Limb (tissue), 2 donors: ENCODE measurements at regions not wholly inside any gene's neighbourhood (a gene's known extent, or its start where the extent isn't known, plus 50 kb on each side); places are given as distances from the start of the nearest gene placed in this dataset.

Experiments used
- DNase-seq, 2 donors: peaks; one replicate each; pipeline ENCODE4 v3.0.0-alpha.2; 2016; ENCODE audit errors: extremely low spot score in 2 of 2

DNA sequence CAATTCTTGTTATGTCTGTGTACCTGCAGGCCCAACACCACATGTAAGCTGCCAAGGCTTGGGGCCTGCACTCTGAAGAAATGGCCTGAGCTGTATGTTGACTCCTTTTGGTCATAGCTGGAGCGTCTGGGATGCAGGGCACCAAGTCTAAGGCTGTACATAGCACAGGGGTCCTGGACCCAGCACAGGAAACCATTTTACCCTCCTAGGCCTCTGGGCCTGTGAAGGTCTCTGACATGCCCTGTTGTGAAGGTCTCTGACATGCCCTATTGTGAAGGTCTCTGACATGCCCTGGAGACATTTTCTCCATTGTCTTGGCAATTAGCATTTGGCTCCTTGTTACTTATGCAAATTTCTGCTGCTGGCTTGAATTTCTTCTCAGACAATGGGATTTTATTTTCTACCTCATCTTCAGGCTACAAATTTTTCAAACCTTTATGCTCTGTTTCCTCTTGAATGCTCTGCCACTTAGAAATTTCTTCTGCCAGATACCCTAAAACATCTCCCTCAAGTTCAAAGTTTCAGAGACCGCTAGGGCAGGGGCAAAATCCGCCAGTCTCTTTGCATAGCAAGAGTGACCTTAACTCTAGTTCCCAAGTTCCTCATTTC lies 246.7 kb upstream of the B3GALT2 start:
- no peak for DNase-seq

GRCh38 chr1:193431265-193431977 lies 245.0 kb upstream of the B3GALT2 start:
- DNase-seq, result no peak

- no peak for DNase-seq
Measured at GRCh38 chr1:193427524-193427923, 241.1 kb upstream of the B3GALT2 start.

- DNase-seq, result no peak
Measured at GRCh38 chr1:193426061-193426460, 239.6 kb upstream of the B3GALT2 start.

DNA sequence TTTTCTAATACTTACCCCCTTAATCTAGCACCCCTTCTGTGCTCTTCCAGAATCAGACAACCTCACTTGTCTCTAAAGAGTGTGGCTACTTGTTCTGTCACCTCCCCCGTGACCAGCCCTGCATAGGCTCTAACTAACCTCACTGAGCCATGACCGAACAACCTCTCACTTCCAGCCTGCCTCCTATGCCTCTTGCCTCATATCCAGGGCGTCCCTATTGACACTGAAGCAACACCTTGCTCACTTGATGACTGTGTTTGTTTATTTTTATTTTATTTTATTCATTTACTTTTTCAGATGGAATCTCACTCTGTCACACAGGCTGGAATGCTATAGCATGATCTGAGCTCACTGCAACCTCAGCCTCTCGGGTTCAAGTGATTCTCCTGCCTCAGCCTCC lies 235.1 kb upstream of the B3GALT2 start:
- no peak for DNase-seq

GRCh38 chr1:193419295-193419694 lies 232.9 kb upstream of the B3GALT2 start:
- no peak for DNase-seq

DNA sequence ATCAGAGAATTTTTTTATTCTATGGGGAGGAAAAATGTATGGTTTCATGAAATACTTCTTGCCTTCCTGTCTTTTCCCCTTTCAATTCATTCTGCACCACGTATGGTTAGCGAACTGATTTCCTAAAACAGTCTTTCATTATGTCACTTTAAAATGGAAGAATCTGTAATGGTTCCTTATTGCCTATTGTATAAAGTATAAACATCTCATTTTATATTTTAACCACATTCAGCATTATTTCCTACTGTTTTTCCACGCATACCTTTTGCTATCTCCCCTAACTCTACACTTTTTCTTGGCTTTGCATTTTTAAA lies 232.3 kb upstream of the B3GALT2 start:
- no peak for DNase-seq

DNA sequence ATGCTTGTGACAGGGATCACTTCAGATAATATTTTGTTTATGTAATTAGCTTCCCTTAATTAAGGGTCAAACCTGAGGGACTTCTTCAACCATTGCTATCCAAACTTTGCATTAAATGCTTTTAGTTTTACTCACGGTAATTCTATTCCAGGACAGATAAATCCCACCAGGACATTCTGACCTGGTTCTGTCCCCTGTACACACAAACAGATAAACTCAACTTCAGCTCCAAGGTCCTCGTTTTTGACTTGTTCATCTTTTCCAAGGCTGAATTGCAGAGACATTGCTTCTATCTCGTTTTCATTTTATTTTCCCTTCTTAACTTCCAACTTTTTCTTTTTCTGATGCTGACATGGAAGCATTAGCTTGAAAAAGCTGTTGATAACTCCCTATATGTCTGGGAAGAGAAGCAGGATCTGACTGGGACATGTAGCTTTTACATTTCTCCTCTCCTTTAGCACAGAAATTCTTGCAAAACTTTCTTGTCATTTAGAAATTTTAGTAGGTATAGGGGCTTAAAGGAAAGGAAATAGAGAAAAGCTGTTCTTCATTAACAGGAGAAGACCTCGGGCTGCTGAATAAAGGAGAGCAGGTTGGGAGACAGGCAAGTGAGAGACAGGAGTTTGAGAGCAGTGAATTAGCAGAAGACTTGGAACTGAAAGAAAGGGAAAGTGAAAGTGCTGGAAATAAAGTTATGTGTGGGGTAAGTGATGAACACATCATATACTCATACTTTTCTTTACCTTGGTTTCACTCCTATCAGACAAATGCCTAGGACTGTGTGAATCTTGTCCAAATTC lies 231.7 kb upstream of the B3GALT2 start:
- DNase-seq, result no peak

DNA sequence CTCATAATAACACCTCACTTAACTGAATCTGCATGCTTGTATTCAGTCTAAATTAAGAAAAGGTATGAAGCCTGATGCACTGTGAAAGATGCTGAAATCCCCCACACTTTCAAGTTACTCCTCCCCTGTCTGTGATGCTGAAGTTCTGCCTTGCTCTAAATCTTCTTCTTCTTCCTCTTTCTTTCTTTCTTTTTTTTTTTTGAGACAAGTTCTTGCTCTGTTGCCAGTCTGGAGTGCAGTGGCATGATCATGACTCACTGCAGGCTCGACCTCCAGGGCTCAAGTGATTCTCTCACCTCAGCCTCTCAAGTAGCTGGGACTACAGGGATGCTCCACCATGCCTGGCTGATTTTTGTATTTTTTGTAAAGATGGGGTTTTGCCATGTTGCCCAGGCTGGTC lies 231.0 kb upstream of the B3GALT2 start:
- no peak for DNase-seq

DNA sequence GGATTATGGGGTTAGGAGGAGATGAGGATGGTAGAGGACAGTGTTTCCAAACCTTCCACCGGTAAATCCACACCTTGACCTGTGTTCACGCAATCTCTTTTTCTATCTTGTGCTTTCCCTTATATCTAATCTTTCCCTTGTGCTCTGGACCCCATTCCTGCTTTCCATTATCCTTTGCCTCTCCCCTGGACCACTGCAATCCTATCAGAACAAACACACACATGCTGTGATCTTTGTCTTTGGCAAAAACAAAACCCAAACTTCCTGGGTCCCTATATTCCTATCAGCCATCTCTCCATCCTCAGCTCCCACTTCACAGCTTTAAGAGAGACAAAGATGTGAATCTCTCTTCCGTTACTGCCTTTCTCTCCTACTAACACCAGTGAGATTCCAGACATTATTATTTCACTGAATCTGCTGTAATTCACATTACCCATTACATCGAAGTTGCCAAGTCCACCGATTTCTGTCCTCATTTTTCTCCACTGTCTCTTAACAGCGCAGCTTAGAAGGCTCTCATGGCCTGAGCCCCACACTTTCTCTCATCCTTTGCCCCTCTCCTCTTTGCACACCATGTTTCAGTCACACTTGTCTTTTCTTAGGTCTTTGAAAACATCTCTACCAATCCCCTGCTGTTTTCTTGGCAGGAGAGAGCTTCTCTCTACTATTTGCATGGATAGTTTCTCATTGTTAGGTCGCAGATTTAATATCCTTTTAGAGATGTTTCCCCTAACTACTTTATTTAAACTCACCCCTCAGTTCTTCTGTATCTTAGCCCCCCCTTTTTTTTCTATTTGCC lies 230.0 kb upstream of the B3GALT2 start:
- DNase-seq, result no peak

DNA sequence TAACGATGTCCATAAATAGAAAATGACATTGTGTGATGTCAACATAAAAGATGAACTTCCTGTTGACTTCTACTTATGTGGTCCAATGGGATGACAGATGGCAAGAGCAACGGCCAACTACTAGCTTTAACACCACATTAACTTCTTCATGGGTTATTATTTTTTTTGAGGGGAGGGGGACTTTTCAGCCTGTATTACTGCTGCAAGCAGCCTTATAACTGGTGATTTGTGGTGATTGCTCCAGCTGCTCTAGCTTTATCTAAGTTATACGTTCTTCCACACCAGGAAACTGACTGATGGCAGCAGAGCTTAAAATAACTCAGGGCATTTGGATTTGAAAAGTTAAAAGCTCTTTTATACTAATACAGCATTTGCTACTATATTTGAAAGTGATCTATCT lies 228.8 kb upstream of the B3GALT2 start:
- DNase-seq, result no peak

- DNase-seq, result no peak
Measured at GRCh38 chr1:193413376-193413775, 227.0 kb upstream of the B3GALT2 start.

DNA sequence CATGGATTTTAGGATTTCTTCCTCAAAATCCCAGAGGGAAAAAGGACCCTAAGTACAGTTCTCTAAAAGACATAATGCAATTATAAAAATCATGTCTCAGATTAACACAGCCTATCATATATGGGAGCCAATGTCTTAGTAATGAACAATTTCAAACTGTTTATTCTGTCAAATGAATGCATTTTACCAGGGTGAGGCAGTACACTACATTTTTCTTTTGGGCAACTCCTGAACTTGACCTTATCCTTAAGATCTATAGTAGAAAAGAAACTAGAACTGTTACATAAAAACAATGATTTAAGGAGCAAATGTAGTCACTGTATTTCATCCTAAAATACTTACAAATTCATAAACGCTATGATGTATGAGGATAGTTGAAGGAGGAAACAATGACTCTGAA lies 226.3 kb upstream of the B3GALT2 start:
- DNase-seq, result no peak

DNA sequence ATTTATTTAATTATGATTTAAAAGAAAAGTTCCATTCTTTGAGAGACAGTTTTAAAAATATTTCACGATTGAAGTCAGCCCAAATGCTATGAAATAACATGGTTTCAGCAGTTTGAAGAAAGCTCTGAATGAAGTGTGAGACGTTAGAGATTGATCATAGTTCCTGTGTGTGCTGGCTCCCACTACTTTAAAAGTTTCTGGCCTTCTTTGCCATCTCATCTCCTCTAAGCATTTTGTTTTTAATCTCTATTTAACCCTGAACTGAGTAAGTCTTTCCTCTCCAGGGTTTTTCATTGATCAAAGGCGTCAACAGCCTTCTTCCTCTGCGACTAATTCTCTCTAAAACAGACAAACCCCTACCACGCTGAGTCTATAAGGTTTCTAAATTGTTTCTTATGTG lies 225.3 kb upstream of the B3GALT2 start:
- no peak for DNase-seq

DNA sequence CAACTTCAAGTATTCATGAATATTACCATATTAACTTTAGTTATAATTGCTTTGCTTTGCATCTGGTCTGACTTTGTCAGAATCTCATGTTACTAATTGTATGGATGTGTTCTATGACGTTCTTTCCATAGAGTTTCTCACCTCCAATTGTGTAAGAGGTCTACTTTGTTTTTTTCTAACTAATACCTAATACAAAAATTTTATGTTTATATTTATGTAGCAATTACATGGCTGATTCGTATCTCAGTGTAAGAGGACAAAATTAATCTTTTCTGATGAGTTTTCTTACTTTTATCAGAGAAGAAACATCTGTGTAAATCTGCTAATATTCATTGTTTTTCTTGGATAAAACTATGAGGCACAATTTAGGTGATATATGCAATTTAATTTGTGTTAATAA lies 224.8 kb upstream of the B3GALT2 start:
- no peak for DNase-seq

- DNase-seq, result peak; percentile 38 to 46
Measured at GRCh38 chr1:193408782-193409293, 222.4 kb upstream of the B3GALT2 start.

- peak in 1 of 2 donors; percentile 43 for DNase-seq
Measured at GRCh38 chr1:193406901-193407300, 220.5 kb upstream of the B3GALT2 start.

GRCh38 chr1:193404236-193404635 lies 217.8 kb upstream of the B3GALT2 start:
- no peak for DNase-seq

DNA sequence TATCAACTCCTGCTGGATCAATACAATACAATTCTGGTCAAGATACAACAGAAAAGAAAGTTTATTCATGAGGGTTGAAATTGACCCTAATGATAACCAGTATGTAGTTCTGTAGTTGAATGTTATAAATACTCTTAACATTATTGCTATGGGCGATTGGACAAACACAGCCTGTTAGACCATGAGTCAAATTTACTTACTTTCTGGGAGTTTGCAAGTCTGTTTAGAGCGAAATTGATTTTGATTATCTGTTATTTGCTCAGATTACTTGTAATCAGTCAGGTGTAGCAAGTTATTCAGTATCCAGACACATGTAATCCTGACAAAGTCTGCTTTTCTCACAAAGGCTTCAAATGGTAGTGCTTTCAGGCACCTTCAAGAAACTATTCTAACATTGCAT lies 216.6 kb upstream of the B3GALT2 start:
- no peak for DNase-seq

DNA sequence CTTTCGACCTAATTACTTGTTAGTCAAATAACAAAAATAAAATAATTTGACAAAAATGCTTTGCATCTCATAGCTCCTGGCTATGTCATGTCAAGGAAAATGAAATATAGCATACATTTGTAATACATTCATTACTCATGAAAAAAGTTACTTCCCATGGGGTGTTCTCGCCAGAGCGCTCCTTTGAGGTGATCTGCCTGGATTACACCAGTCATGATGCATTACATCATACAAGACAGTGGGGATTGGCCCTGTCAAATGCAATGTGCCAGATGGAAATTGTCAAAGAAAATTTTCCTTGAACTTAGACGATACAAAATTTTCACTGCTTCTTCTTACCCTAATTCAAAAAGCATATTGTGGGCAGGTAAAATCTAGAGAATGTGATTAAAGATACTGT lies 215.6 kb upstream of the B3GALT2 start:
- DNase-seq, result no peak

GRCh38 chr1:193394336-193394735 lies 207.9 kb upstream of the B3GALT2 start:
- DNase-seq, result no peak

DNA sequence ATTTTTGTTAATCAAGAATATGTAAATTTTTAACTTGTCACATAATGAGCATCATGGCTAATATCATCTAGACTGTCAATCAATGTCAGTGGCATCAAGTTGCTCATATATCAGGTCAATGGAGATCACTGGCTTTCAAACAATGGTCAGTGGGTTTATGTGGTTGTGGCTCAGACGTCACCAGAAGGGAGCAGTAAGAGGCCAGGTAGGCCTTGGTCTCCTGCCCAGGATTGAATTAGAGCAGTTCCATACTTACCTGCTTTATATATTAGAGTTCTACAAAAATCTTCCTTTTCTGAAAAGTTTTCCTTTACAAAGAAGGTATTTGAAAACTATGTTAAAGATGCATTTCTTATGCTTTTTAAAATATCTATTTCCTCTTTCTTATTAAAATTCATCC lies 206.3 kb upstream of the B3GALT2 start:
- no peak for DNase-seq
